DOHH2 (cell line): ENCODE measurements at regions not wholly inside any gene's neighbourhood (a gene's known extent, or its start where the extent isn't known, plus 50 kb on each side); places are given as distances from the start of the nearest gene placed in this dataset.

Experiments
- H3F3A ChIP-seq: fragments of 200-600 bp; sonication (generic), shearing (Covaris generic); 2 replicates; pipeline ENCODE4 v1.6.0; 2016; ENCODE audit warnings: antibody characterized with exemption, mild to moderate bottlenecking; ENCODE audit not compliant: control insufficient read depth, insufficient read depth
- H3K27ac ChIP-seq: fragments of 200-600 bp; sonication (generic); 2 replicates; pipeline ENCODE4 v1.5.1; 2014; ENCODE audit warnings: low read depth, mild to moderate bottlenecking, low read length, moderate library complexity
- H3K27me3 ChIP-seq: fragments of 200-600 bp; sonication (generic); 2 replicates; pipeline ENCODE4 v1.6.1; 2014; ENCODE audit warnings: mild to moderate bottlenecking, low read length, mixed read lengths; ENCODE audit not compliant: control insufficient read depth
- H3K36me3 ChIP-seq: fragments of 200-600 bp; sonication (generic); 2 replicates; pipeline ENCODE4 v1.6.1; 2014; ENCODE audit warnings: mild to moderate bottlenecking, low read length, moderate library complexity, mixed read lengths; ENCODE audit not compliant: control insufficient read depth
- H3K4me1 ChIP-seq: fragments of 200-600 bp; sonication (generic); 2 replicates; pipeline ENCODE4 v1.6.1; 2014; ENCODE audit warnings: mild to moderate bottlenecking, low read length, mixed read lengths; ENCODE audit not compliant: control insufficient read depth
- H3K4me2 ChIP-seq: fragments of 200-600 bp; sonication (generic); 2 replicates; pipeline ENCODE4 v1.6.0; 2014; ENCODE audit warnings: mild to moderate bottlenecking, low read length, moderate library complexity
- H3K4me3 ChIP-seq: fragments of 200-600 bp; sonication (generic); 2 replicates; pipeline ENCODE4 v1.5.1; 2014; ENCODE audit warnings: mild to moderate bottlenecking, low read length, mixed read lengths
- H3K79me2 ChIP-seq: fragments of 200-600 bp; sonication (generic); 2 replicates; pipeline ENCODE4 v1.6.1; 2014; ENCODE audit warnings: mild to moderate bottlenecking, low read length, mixed read lengths; ENCODE audit not compliant: control insufficient read depth
- H3K9me2 ChIP-seq: fragments of 200-600 bp; sonication (generic); replicated peaks from 2 replicates; pipeline ENCODE4 v1.6.1; 2014; ENCODE audit warnings: mild to moderate bottlenecking, low read length, mixed read lengths; ENCODE audit not compliant: control insufficient read depth
- H3K9me3 ChIP-seq: fragments of 200-600 bp; sonication (generic); 2 replicates; pipeline ENCODE4 v1.6.1; 2014; ENCODE audit warnings: antibody characterized with exemption, low read length, mixed read lengths; ENCODE audit not compliant: control insufficient read depth, insufficient read depth
- H4K20me1 ChIP-seq: fragments of 200-600 bp; sonication (generic); 2 replicates; pipeline ENCODE4 v1.6.0; 2014; ENCODE audit warnings: low read depth, mild to moderate bottlenecking, antibody characterized with exemption, low read length, moderate library complexity; ENCODE audit not compliant: control insufficient read depth, insufficient read depth
- CTCF ChIP-seq: fragments of 200-600 bp; sonication (generic); IDR thresholded peaks from one replicate; pipeline ENCODE4 v1.5.1; 2014; ENCODE audit warnings: antibody characterized with exemption, mild to moderate bottlenecking, low read depth, low read length; ENCODE audit not compliant: poor library complexity, severe bottlenecking
- EZH2phosphoT487 ChIP-seq: fragments of 200-600 bp; sonication (generic); IDR thresholded peaks from 2 replicates; pipeline ENCODE4 v1.6.1; 2017; ENCODE audit warnings: borderline replicate concordance, mild to moderate bottlenecking, antibody characterized with exemption, low read length, moderate library complexity, mixed read lengths

GRCh38 chr6:27081188-27081587 lies 166.3 kb upstream of the PRSS16 start:
- H3K36me3 ChIP-seq, result no peaks in the 10 kb centered on the region
- no peaks in the 10 kb centered on the region for H4K20me1 ChIP-seq
- peaks cover 3% of the 10 kb centered on the region; the same call in 1 of the 2 replicates for H3K27me3 ChIP-seq
- H3K4me3 ChIP-seq, result no peak overlapping the region
- H3F3A ChIP-seq, result no peaks in the 10 kb centered on the region
- no peak overlapping the region for H3K4me2 ChIP-seq
- no peak overlapping the region for H3K27ac ChIP-seq
- H3K9me2 ChIP-seq, result no peaks in the 10 kb centered on the region
- H3K79me2 ChIP-seq, result no peaks in the 10 kb centered on the region
- TF ChIP-seq EZH2phosphoT487 (no peak), CTCF (no peak)
- H3K9me3 ChIP-seq, result no peaks in the 10 kb centered on the region
- H3K4me1 ChIP-seq, result peaks cover 6% of the 10 kb centered on the region

GRCh38 chr6:27081931-27082330 lies 165.6 kb upstream of the PRSS16 start:
- H3K79me2 ChIP-seq, result no peaks in the 10 kb centered on the region
- no peak for TF ChIP-seq EZH2phosphoT487
- TF ChIP-seq CTCF, result no peak
- peaks cover 3% of the 10 kb centered on the region; the same call in 1 of the 2 replicates for H3K27me3 ChIP-seq
- no peaks in the 10 kb centered on the region for H3K9me3 ChIP-seq
- no peak overlapping the region for H3K27ac ChIP-seq
- no peak overlapping the region for H3K4me2 ChIP-seq
- H3K4me3 ChIP-seq, result no peak overlapping the region
- H4K20me1 ChIP-seq, result no peaks in the 10 kb centered on the region
- peaks cover 6% of the 10 kb centered on the region for H3K4me1 ChIP-seq
- no peaks in the 10 kb centered on the region for H3K36me3 ChIP-seq
- H3K9me2 ChIP-seq, result no peaks in the 10 kb centered on the region
- H3F3A ChIP-seq, result no peaks in the 10 kb centered on the region

GRCh38 chr6:27088068-27088467 lies 159.4 kb upstream of the PRSS16 start:
- no peaks in the 10 kb centered on the region for H3K36me3 ChIP-seq
- H3K79me2 ChIP-seq, result no peaks in the 10 kb centered on the region
- no peak overlapping the region for H3K4me3 ChIP-seq
- H3K9me3 ChIP-seq, result no peaks in the 10 kb centered on the region
- H3K27ac ChIP-seq, result no peak overlapping the region
- 0 out of 2 replicates have a peak, but pooled peaks cover 6% of the 10 kb centered on the region for H3F3A ChIP-seq
- TF ChIP-seq EZH2phosphoT487, result no peak
- no peak for TF ChIP-seq CTCF
- no peaks in the 10 kb centered on the region for H4K20me1 ChIP-seq
- peaks cover 21% of the 10 kb centered on the region for H3K27me3 ChIP-seq
- H3K4me2 ChIP-seq, result no peak overlapping the region
- H3K4me1 ChIP-seq, result peaks cover 10% of the 10 kb centered on the region
- H3K9me2 ChIP-seq, result no peaks in the 10 kb centered on the region
